Left lung (tissue), 4 donors: ENCODE measurements at regions not wholly inside any gene's neighbourhood (a gene's known extent, or its start where the extent isn't known, plus 50 kb on each side); places are given as distances from the start of the nearest gene placed in this dataset.

Experiments
- ATAC-seq: fragments of 200-7000 bp; cut with Tn5 transposase; one replicate; pipeline ENCODE4 v1.9.1; 2020; ENCODE audit warnings: moderate library complexity
- DNase-seq, 4 donors: peaks; one replicate each; pipeline ENCODE4 v3.0.0-alpha.2; 2013 to 2020
- H3K27ac ChIP-seq, 2 donors: fragments of 200-600 bp; sonication (generic) in 1 of 2; one replicate each; pipeline versions ENCODE4 v1.5.0 to v1.8.0; 2020 to 2021
- H3K27me3 ChIP-seq, 2 donors: fragments of 200-600 bp; sonication (generic) in 1 of 2; one replicate each; pipeline versions ENCODE4 v1.5.0 to v1.8.0; 2020 to 2021
- H3K36me3 ChIP-seq, 2 donors: fragments of 200-600 bp; sonication (generic) in 1 of 2; one replicate each; pipeline versions ENCODE4 v1.5.0 to v1.8.0; 2020 to 2021
- H3K4me1 ChIP-seq, 2 donors: fragments of 200-600 bp; one replicate each; pipeline ENCODE4 v1.8.0; 2021
- H3K4me3 ChIP-seq, 2 donors: fragments of 200-600 bp; sonication (generic) in 1 of 2; one replicate each; pipeline versions ENCODE4 v1.5.0 to v1.8.0; 2020 to 2021; ENCODE audit warnings: mild to moderate bottlenecking in 1 of 2
- H3K9me3 ChIP-seq, 2 donors: fragments of 200-600 bp; sonication (generic) in 1 of 2; one replicate each; pipeline versions ENCODE4 v1.5.0 to v1.8.0; 2020 to 2021
- CTCF ChIP-seq, 2 donors: fragments of 200-600 bp; sonication (generic) in 1 of 2; IDR thresholded peaks; one replicate each; pipeline versions ENCODE4 v1.5.0 to v1.8.0; 2021; ENCODE audit warnings: antibody characterized with exemption in 2 of 2
- intact Hi-C, 2 donors: fragments of 100-400 bp; cut with DNase I; formaldehyde crosslinking; loops; one replicate each; pipeline versions ENCODE4 v1.11.2 to v1.14.2; 2022
- donor health status: DM: no; HTN: yes; CAD: no.
- donor health status: DM: no; HTN: no; CAD: no.

DNA sequence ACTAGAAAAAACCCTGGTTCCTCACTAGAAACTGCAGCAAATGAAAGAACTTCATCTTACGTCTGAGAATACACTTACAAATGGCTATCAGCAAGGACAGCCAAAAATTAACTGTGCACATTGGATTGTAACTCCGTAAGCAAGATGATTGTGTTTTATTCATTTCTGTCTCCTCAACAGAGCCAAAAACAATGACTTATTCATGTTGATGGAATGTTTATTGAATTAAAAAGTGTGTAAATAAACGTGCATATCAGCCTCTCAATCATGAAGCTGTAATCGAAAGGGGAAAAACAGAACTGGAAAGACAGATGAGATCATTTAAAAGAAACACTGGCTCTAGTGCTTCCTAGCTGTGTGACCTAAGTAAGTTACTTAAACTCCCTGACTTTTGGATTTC, 307.5 kb upstream of the ZC3H12C start:
- Histone ChIP-seq H3K4me3 (no peak overlapping the region), H3K27me3 (no peaks in the 10 kb centered on the region), H3K4me1 (no peaks in the 10 kb centered on the region), H3K9me3 (no peaks in the 10 kb centered on the region), H3K36me3 (no peaks in the 10 kb centered on the region), H3K27ac (no peak overlapping the region)
- intact Hi-C loops, result no loop called here
- DNase-seq (no peak), ATAC-seq (no peak)
- no peak for TF ChIP-seq CTCF (IDR thresholded peaks at IDR 0.05)

GRCh38 chr11:109788948-109789490, 304.2 kb upstream of the ZC3H12C start:
- ATAC-seq, result no peak

GRCh38 chr11:109789901-109790300, 303.3 kb upstream of the ZC3H12C start:
- H3K9me3 ChIP-seq, result no peaks in the 10 kb centered on the region
- H3K27ac ChIP-seq, result no peak overlapping the region
- no peak overlapping the region for H3K4me3 ChIP-seq
- ATAC-seq (no peak), DNase-seq (no peak)
- H3K27me3 ChIP-seq, result no peaks in the 10 kb centered on the region
- H3K4me1 ChIP-seq, result no peaks in the 10 kb centered on the region
- intact Hi-C loops, result no loop called here
- no peaks in the 10 kb centered on the region for H3K36me3 ChIP-seq
- no peak for TF ChIP-seq CTCF (IDR thresholded peaks at IDR 0.05)

More at GRCh38 chr11:109788948-109789490, 304.2 kb upstream of the ZC3H12C start:
- no peak overlapping the region for H3K27ac ChIP-seq
- H3K36me3 ChIP-seq, result no peaks in the 10 kb centered on the region
- no peaks in the 10 kb centered on the region for H3K27me3 ChIP-seq
- DNase-seq, result no peak
- no peak overlapping the region for H3K4me3 ChIP-seq
- intact Hi-C loops, result no loop called here
- H3K4me1 ChIP-seq, result no peaks in the 10 kb centered on the region
- no peaks in the 10 kb centered on the region for H3K9me3 ChIP-seq
- no peak for TF ChIP-seq CTCF (IDR thresholded peaks at IDR 0.05)

- intact Hi-C loops, result no loop called here
- H3K36me3 ChIP-seq, result no peaks in the 10 kb centered on the region
- H3K4me1 ChIP-seq, result no peaks in the 10 kb centered on the region
- TF ChIP-seq CTCF (IDR thresholded peaks at IDR 0.05), result no peak
- H3K27me3 ChIP-seq, result no peaks in the 10 kb centered on the region
- ATAC-seq, result no peak
- H3K9me3 ChIP-seq, result no peaks in the 10 kb centered on the region
- H3K27ac ChIP-seq, result no peak overlapping the region
- H3K4me3 ChIP-seq, result no peak overlapping the region
- no peak for DNase-seq
Observed at GRCh38 chr11:109791337-109791736, 301.9 kb upstream of the ZC3H12C start.

- ATAC-seq, result no peak
- H3K27ac ChIP-seq, result no peak overlapping the region
- intact Hi-C loops, result no loop called here
- no peaks in the 10 kb centered on the region for H3K36me3 ChIP-seq
- no peaks in the 10 kb centered on the region for H3K27me3 ChIP-seq
- H3K4me3 ChIP-seq, result no peak overlapping the region
- no peaks in the 10 kb centered on the region for H3K9me3 ChIP-seq
- no peak for DNase-seq
- TF ChIP-seq CTCF (IDR thresholded peaks at IDR 0.05), result no peak
- no peaks in the 10 kb centered on the region for H3K4me1 ChIP-seq
Observed at GRCh38 chr11:109794501-109794900, 298.7 kb upstream of the ZC3H12C start.
